ENCODE measurements at regions not wholly inside any gene's neighbourhood (a gene's known extent, or its start where the extent isn't known, plus 50 kb on each side); places are given as distances from the start of the nearest gene placed in this dataset.

GRCh38 chr5:155514105-155514563 lies 500.6 kb downstream of the KIF4B start:
- TF ChIP-seq POLR2A (IDR thresholded peaks at IDR 0.05; ENCODE audit: low read depth, low read length) (no peak), POLR2AphosphoS5 (IDR thresholded peaks at IDR 0.05; ENCODE audit: insufficient read depth, low read depth, low read length) (no peak), CTCF (IDR thresholded peaks at IDR 0.05; ENCODE audit: extremely low read depth in 1 of 2, insufficient read depth in 1 of 2, low read depth in 1 of 2, low read length in 2 of 2) (no peak), EZH2 (IDR thresholded peaks at IDR 0.05; ENCODE audit: borderline replicate concordance, low read depth, low read length, severe bottlenecking) (no peak), GATA2 (IDR thresholded peaks at IDR 0.05; ENCODE audit: insufficient read depth, insufficient read length, low read depth, low read length) (no peak), MAX (IDR thresholded peaks at IDR 0.05; ENCODE audit: insufficient read depth, insufficient read length) (no peak), JUN (IDR thresholded peaks at IDR 0.05; ENCODE audit: borderline replicate concordance, insufficient read depth, insufficient read length, low read depth) (no peak), MYC (IDR thresholded peaks at IDR 0.05; ENCODE audit: low read depth, low read length) (no peak), FOS (IDR thresholded peaks at IDR 0.05; ENCODE audit: borderline replicate concordance, insufficient read depth, low read length) (no peak)

Data from endothelial cell of umbilical vein (primary cell).